Lower leg skin (tissue), 4 donors: ENCODE measurements at regions not wholly inside any gene's neighbourhood (a gene's known extent, or its start where the extent isn't known, plus 50 kb on each side); places are given as distances from the start of the nearest gene placed in this dataset.

Experiments
- DNase-seq, 2 donors: peaks; one replicate each; pipeline ENCODE4 v3.0.0-alpha.2; 2019; ENCODE audit warnings: low spot score in 2 of 2
- H3K4me3 ChIP-seq: fragments of 200-600 bp; sonication (generic); 2 replicates; pipeline ENCODE4 v1.5.1; 2017; ENCODE audit warnings: mild to moderate bottlenecking, low read depth; ENCODE audit not compliant: poor library complexity, severe bottlenecking
- POLR2A ChIP-seq, 2 donors: fragments of 450-650 bp; IDR thresholded peaks; one replicate each; pipeline ENCODE4 v1.6.1; 2016 to 2017; ENCODE audit warnings: antibody characterized with exemption in 2 of 2, mild to moderate bottlenecking in 1 of 2, moderate library complexity in 1 of 2
- WGBS, 2 donors: methylation state at CpG; one replicate each; pipeline ENCODE4 v1.1.5; 2018; 5-methylcytosine and 5-hydroxymethylcytosine counted together
- intact Hi-C: fragments of 100-400 bp; cut with DNase I; formaldehyde crosslinking; loops from one replicate; pipeline ENCODE4 v1.15.0; 2023; ENCODE audit warnings: low total_unique reads
- TF ChIP-seq, protein P1 (sequence below), 3 donors: fragments of 450-650 bp; IDR thresholded peaks; one replicate each; pipeline ENCODE4 v1.5.1; 2016; ENCODE audit warnings: antibody characterized with exemption in 3 of 3, mild to moderate bottlenecking in 3 of 3, moderate library complexity in 2 of 3

DNA sequence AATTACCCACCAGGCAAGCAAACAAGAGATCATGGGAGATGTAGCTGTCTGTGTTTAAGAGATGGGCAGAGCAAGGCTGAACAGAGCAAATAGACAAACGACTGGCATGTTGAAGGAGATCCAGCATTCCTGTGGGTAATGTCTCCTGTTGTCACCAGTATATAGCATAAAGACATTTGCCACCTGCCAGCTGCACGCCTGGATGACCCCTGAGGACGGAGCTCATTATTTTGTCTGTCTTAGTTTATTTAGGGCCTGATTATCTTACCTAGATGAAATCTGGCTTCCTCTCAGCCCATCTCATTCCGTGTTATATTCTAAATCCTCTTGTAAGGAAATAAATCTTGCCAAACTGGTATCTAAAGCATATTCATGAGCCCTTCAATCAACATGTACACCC, 510.3 kb upstream of the LINC00305 start:
- DNase-seq: no peak
- TF ChIP-seq, protein P1, sequence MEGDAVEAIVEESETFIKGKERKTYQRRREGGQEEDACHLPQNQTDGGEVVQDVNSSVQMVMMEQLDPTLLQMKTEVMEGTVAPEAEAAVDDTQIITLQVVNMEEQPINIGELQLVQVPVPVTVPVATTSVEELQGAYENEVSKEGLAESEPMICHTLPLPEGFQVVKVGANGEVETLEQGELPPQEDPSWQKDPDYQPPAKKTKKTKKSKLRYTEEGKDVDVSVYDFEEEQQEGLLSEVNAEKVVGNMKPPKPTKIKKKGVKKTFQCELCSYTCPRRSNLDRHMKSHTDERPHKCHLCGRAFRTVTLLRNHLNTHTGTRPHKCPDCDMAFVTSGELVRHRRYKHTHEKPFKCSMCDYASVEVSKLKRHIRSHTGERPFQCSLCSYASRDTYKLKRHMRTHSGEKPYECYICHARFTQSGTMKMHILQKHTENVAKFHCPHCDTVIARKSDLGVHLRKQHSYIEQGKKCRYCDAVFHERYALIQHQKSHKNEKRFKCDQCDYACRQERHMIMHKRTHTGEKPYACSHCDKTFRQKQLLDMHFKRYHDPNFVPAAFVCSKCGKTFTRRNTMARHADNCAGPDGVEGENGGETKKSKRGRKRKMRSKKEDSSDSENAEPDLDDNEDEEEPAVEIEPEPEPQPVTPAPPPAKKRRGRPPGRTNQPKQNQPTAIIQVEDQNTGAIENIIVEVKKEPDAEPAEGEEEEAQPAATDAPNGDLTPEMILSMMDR (IDR thresholded peaks at IDR 0.05): no peak
- no peak for TF ChIP-seq POLR2A (IDR thresholded peaks at IDR 0.05)
- WGBS, 2 donors: 45 to 56% methylated on average over 4 of the region's 4 CpGs
- intact Hi-C loops: no loop called here
- H3K4me3 ChIP-seq: no peak overlapping the region

DNA sequence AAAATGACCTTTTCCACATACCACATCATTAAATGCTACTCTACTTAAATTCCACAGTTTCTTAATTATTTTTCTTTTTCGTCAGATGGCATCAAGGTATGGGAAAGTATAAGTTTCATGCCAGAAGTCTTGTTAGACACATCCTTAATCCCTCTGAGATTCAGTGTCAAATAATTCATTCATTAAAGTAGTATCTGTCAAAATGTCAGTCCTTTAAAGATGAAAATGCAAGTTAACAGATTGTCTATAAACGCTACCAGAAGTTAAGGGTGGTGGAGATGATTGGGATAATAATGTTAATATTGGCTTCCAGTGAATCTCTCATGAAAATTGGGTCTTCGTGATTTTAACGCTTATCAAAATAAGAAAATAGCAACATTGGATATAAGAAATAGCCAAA, 504.2 kb upstream of the LINC00305 start:
- intact Hi-C loops: no loop called here
- H3K4me3 ChIP-seq: no peak overlapping the region
- no peak for DNase-seq
- TF ChIP-seq, protein P1 (IDR thresholded peaks at IDR 0.05): no peak
- no peak for TF ChIP-seq POLR2A (IDR thresholded peaks at IDR 0.05)
- 55 to 61% methylated on average over 4 of the region's 4 CpGs for WGBS, 2 donors

DNA sequence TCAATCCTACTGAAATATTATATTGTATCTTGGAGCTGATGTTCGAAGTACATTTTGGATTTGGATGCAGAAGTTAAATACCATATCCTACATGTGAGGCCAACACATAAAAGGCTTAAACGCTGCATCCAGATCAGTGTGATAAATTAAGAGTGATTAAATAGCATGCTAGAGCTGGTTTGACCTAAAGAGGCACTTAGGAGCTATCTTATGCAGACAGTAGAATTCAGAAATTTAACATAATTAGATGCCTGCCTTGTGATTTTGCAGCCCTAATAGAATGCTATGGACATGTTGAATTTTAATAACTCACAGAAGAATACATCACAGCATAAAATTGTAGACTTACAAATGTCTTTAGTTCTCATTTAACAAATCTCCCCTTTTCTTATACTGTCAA, 501.2 kb upstream of the LINC00305 start:
- intact Hi-C loops: no loop called here
- no peak for DNase-seq
- TF ChIP-seq, protein P1 (IDR thresholded peaks at IDR 0.05): no peak
- no peak for TF ChIP-seq POLR2A (IDR thresholded peaks at IDR 0.05)
- H3K4me3 ChIP-seq: no peak overlapping the region
- 59 to 68% methylated on average over 2 of the region's 2 CpGs for WGBS, 2 donors

DNA sequence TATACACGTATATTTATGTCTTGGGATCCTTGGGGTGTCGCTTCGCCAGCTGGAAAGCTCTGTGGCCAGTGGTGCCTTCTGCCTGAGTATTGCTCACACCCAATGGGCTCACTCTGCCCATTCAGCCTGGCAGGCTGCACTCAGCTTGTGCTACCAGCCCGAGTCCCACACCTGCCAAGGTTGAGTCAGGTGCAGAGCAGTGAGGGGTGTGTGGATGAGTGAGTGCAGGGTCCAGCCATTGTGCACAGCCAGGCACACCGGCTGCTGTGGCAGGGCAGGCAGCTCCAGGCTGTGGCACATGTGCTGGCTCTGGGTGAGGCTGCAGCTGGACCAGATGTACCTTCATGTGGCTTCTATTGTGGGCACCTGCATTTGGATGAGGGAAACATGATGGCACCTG, 496.9 kb upstream of the LINC00305 start:
- WGBS, 2 donors: 88 to 90% methylated on average over 5 of the region's 5 CpGs
- TF ChIP-seq, protein P1 (IDR thresholded peaks at IDR 0.05): no peak
- no peak for TF ChIP-seq POLR2A (IDR thresholded peaks at IDR 0.05)
- no peak for DNase-seq
- intact Hi-C loops: no loop called here
- H3K4me3 ChIP-seq: no peak overlapping the region

DNA sequence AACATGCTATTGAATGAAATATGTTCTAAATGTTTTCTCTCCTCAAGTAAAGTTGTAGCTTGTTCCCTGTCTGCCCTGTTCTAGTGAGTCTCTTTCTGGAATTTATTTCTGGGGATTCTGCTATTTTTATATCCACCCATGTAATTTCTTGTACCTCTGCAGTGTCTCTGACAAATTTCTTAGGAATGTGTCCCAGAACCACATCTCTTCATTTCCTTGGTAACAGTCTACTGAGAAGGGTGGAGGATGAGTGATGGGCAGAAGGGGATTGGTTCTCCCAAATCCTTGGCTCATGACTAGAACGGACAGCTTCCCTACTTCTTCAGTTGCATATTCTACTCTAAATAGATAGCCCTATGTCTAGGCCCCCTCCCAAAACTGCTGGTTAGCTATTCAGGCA, 490.6 kb upstream of the LINC00305 start:
- no peak overlapping the region for H3K4me3 ChIP-seq
- whole genome bisulfite sequencing, 2 donors: 57 to 76% methylated on average over 1 of the region's 1 CpG
- DNase-seq: no peak
- no peak for TF ChIP-seq POLR2A (IDR thresholded peaks at IDR 0.05)
- TF ChIP-seq, protein P1 (IDR thresholded peaks at IDR 0.05): no peak
- intact Hi-C loops: no loop called here

DNA sequence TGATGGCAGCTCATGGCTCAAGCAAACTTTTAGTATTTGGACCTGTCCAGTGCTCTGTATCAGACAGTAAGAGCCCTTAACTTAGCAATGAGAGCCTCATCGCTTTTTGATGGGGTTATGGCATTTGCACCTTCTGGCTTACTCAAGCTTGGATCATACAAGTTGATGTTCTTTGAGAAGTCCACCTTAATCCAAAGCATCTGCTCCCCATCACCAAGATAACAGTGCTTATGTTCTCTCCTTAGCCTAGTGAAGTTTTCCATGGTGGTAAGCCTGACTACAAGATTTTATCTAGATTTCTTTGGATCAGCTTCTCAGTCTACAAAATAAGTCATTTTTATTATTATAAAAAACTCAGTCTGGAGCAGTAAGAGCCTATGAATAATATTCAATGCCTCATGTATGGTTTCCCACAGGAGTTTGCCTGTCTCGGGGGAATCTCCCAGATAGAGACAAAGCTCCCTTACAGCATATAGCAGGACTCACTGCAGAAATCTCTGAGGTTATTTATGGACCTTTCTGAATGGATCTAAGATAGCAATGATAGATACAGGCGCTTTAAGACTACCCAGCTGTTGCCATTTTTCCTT, 472.2 kb upstream of the LINC00305 start:
- 78 to 84% methylated on average over 3 of the region's 3 CpGs for WGBS, 2 donors
- intact Hi-C loops: no loop called here
- TF ChIP-seq, protein P1 (IDR thresholded peaks at IDR 0.05): no peak
- no peak for TF ChIP-seq POLR2A (IDR thresholded peaks at IDR 0.05)
- DNase-seq: no peak
- no peak overlapping the region for H3K4me3 ChIP-seq
